ENCODE measurements at regions not wholly inside any gene's neighbourhood (a gene's known extent, or its start where the extent isn't known, plus 50 kb on each side); places are given as distances from the start of the nearest gene placed in this dataset.

DNA sequence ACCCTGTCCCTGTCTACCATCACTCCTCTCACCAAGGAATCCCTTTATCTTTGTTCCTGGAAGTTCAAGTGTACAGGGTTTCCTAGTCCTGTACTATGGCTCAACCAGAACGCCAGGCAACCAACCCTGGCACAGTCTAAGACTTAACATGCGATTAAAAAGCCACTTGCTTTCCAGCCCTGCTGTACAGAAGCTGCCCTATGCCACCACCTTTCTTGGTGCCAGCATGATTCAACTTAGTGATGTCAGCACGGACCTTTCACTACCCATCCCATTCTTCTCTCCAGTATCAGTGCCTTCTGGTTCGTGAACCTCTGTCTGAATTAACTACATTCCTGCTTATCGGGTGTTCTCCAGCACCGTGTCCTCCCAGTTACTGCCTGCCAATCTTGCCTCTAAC lies 151.1 kb downstream of the KLF12 start:
- H3K36me3 ChIP-seq (ENCODE audit: insufficient read depth, low read length) = no peaks in the 10 kb centered on the region
- no peaks in the 10 kb centered on the region for H3F3A ChIP-seq (ENCODE audit: insufficient read depth, low read length, poor library complexity, severe bottlenecking)
- H3K4me2 ChIP-seq (ENCODE audit: low read length) = no peak overlapping the region
- H3K9me3 ChIP-seq (ENCODE audit: low read length) = no peaks in the 10 kb centered on the region
- no peak overlapping the region for H2AFZ ChIP-seq (ENCODE audit: low read depth, low read length)
- H3K79me2 ChIP-seq (replicated peaks; ENCODE audit: insufficient read depth, low read length) = peaks cover 27% of the 10 kb centered on the region
- H3K9ac ChIP-seq (ENCODE audit: low read length) = no peak overlapping the region
- no peaks in the 10 kb centered on the region for H3K9me2 ChIP-seq (ENCODE audit: insufficient read depth, low read length)
- no peaks in the 10 kb centered on the region for H3K27me3 ChIP-seq (ENCODE audit: insufficient read depth, low read depth, low read length)
- H3K27ac ChIP-seq (ENCODE audit: low read length) = no peak overlapping the region
- TF ChIP-seq CTCF (IDR thresholded peaks at IDR 0.05; ENCODE audit: poor library complexity, severe bottlenecking) (no peak), RAD21 (conservative IDR thresholded peaks at IDR 0.05) (no peak), MXI1 (conservative IDR thresholded peaks at IDR 0.05; ENCODE audit: poor library complexity, severe bottlenecking) (no peak), SMC3 (conservative IDR thresholded peaks at IDR 0.05; ENCODE audit: poor library complexity) (no peak), EZH2 (IDR thresholded peaks at IDR 0.05; ENCODE audit: borderline replicate concordance, insufficient read depth, low read length, poor library complexity, severe bottlenecking) (no peak), TAF1 (IDR thresholded peaks at IDR 0.05; ENCODE audit: low read depth) (no peak), EP300 (conservative IDR thresholded peaks at IDR 0.05; ENCODE audit: poor library complexity, severe bottlenecking) (no peak), POLR2AphosphoS5 (IDR thresholded peaks at IDR 0.05) (no peak)
- TF ChIP-seq, protein P1, sequence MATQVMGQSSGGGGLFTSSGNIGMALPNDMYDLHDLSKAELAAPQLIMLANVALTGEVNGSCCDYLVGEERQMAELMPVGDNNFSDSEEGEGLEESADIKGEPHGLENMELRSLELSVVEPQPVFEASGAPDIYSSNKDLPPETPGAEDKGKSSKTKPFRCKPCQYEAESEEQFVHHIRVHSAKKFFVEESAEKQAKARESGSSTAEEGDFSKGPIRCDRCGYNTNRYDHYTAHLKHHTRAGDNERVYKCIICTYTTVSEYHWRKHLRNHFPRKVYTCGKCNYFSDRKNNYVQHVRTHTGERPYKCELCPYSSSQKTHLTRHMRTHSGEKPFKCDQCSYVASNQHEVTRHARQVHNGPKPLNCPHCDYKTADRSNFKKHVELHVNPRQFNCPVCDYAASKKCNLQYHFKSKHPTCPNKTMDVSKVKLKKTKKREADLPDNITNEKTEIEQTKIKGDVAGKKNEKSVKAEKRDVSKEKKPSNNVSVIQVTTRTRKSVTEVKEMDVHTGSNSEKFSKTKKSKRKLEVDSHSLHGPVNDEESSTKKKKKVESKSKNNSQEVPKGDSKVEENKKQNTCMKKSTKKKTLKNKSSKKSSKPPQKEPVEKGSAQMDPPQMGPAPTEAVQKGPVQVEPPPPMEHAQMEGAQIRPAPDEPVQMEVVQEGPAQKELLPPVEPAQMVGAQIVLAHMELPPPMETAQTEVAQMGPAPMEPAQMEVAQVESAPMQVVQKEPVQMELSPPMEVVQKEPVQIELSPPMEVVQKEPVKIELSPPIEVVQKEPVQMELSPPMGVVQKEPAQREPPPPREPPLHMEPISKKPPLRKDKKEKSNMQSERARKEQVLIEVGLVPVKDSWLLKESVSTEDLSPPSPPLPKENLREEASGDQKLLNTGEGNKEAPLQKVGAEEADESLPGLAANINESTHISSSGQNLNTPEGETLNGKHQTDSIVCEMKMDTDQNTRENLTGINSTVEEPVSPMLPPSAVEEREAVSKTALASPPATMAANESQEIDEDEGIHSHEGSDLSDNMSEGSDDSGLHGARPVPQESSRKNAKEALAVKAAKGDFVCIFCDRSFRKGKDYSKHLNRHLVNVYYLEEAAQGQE (IDR thresholded peaks at IDR 0.05; ENCODE audit: borderline replicate concordance) = no peak
- H4K20me1 ChIP-seq (ENCODE audit: insufficient read depth) = no peaks in the 10 kb centered on the region
- no peak overlapping the region for H3K4me3 ChIP-seq (ENCODE audit: low read length)

GRCh38 chr13:73981595-73981994 lies 152.6 kb downstream of the KLF12 start:
- H3K27me3 ChIP-seq (ENCODE audit: insufficient read depth, low read depth, low read length) = no peaks in the 10 kb centered on the region
- H3K4me2 ChIP-seq (ENCODE audit: low read length) = no peak overlapping the region
- no peaks in the 10 kb centered on the region for H3K36me3 ChIP-seq (ENCODE audit: insufficient read depth, low read length)
- no peak overlapping the region for H3K4me3 ChIP-seq (ENCODE audit: low read length)
- H3F3A ChIP-seq (ENCODE audit: insufficient read depth, low read length, poor library complexity, severe bottlenecking) = no peaks in the 10 kb centered on the region
- H3K27ac ChIP-seq (ENCODE audit: low read length) = no peak overlapping the region
- H3K9me3 ChIP-seq (ENCODE audit: low read length) = no peaks in the 10 kb centered on the region
- H3K9ac ChIP-seq (ENCODE audit: low read length) = no peak overlapping the region
- no peaks in the 10 kb centered on the region for H3K9me2 ChIP-seq (ENCODE audit: insufficient read depth, low read length)
- peaks cover 33% of the 10 kb centered on the region for H3K79me2 ChIP-seq (replicated peaks; ENCODE audit: insufficient read depth, low read length)
- no peak overlapping the region for H2AFZ ChIP-seq (ENCODE audit: low read depth, low read length)
- no peak for TF ChIP-seq MXI1 (conservative IDR thresholded peaks at IDR 0.05; ENCODE audit: poor library complexity, severe bottlenecking)
- TF ChIP-seq SMC3 (conservative IDR thresholded peaks at IDR 0.05; ENCODE audit: poor library complexity) = no peak
- TF ChIP-seq EP300 (conservative IDR thresholded peaks at IDR 0.05; ENCODE audit: poor library complexity, severe bottlenecking) = no peak
- H4K20me1 ChIP-seq (ENCODE audit: insufficient read depth) = no peaks in the 10 kb centered on the region

- no peaks in the 10 kb centered on the region for H3K36me3 ChIP-seq (ENCODE audit: insufficient read depth, low read length)
- H3K9me2 ChIP-seq (ENCODE audit: insufficient read depth, low read length) = no peaks in the 10 kb centered on the region
- H3K79me2 ChIP-seq (replicated peaks; ENCODE audit: insufficient read depth, low read length) = peaks cover 40% of the 10 kb centered on the region
- no peaks in the 10 kb centered on the region for H3K27me3 ChIP-seq (ENCODE audit: insufficient read depth, low read depth, low read length)
- H3K9me3 ChIP-seq (ENCODE audit: low read length) = no peaks in the 10 kb centered on the region
- H3F3A ChIP-seq (ENCODE audit: insufficient read depth, low read length, poor library complexity, severe bottlenecking) = no peaks in the 10 kb centered on the region
- no peak overlapping the region for H3K27ac ChIP-seq (ENCODE audit: low read length)
- H2AFZ ChIP-seq (ENCODE audit: low read depth, low read length) = no peak overlapping the region
- H3K4me3 ChIP-seq (ENCODE audit: low read length) = no peak overlapping the region
- H4K20me1 ChIP-seq (ENCODE audit: insufficient read depth) = no peaks in the 10 kb centered on the region
- TF ChIP-seq RAD21 (conservative IDR thresholded peaks at IDR 0.05) (no peak), EP300 (conservative IDR thresholded peaks at IDR 0.05; ENCODE audit: poor library complexity, severe bottlenecking) (no peak), TAF1 (IDR thresholded peaks at IDR 0.05; ENCODE audit: low read depth) (no peak), MXI1 (conservative IDR thresholded peaks at IDR 0.05; ENCODE audit: poor library complexity, severe bottlenecking) (no peak), POLR2AphosphoS5 (IDR thresholded peaks at IDR 0.05) (no peak), CTCF (IDR thresholded peaks at IDR 0.05; ENCODE audit: poor library complexity, severe bottlenecking) (no peak), EZH2 (IDR thresholded peaks at IDR 0.05; ENCODE audit: borderline replicate concordance, insufficient read depth, low read length, poor library complexity, severe bottlenecking) (no peak), SMC3 (conservative IDR thresholded peaks at IDR 0.05; ENCODE audit: poor library complexity) (no peak)
- TF ChIP-seq, protein P1 (IDR thresholded peaks at IDR 0.05; ENCODE audit: borderline replicate concordance) = no peak
- no peak overlapping the region for H3K4me2 ChIP-seq (ENCODE audit: low read length)
- no peak overlapping the region for H3K9ac ChIP-seq (ENCODE audit: low read length)
These were observed 158.4 kb downstream of the KLF12 start for GRCh38 chr13:73975767-73976166.

Measured in neural cell (in vitro differentiated cells).